ENCODE measurements at regions not wholly inside any gene's neighbourhood (a gene's known extent, or its start where the extent isn't known, plus 50 kb on each side); places are given as distances from the start of the nearest gene placed in this dataset.

GRCh38 chr6:126743076-126743475 is 375.4 kb upstream of the RSPO3 start:
- no peak for TF ChIP-seq CTCF (IDR thresholded peaks at IDR 0.05; ENCODE audit: low read length)
- TF ChIP-seq EZH2 (optimal IDR thresholded peaks at IDR 0.05; ENCODE audit: low read depth, low read length): no peak
- TF ChIP-seq EZH2phosphoT487 (IDR thresholded peaks at IDR 0.05; ENCODE audit: low read length): no peak
